Urinary bladder (tissue), 3 donors: ENCODE measurements at regions not wholly inside any gene's neighbourhood (a gene's known extent, or its start where the extent isn't known, plus 50 kb on each side); places are given as distances from the start of the nearest gene placed in this dataset.
"Not testable (repeated sequence)": the region's sequence is repeated elsewhere in the genome, so short reads cannot be mapped to it uniquely, and the experiment has no call there.

Experiments
- DNase-seq: peaks from one replicate; pipeline ENCODE4 v3.0.0-alpha.2; 2015; ENCODE audit errors: extremely low spot score
- H3K27ac ChIP-seq: one replicate; pipeline ENCODE4 v1.5.1; 2013; ENCODE audit warnings: low read depth, mild to moderate bottlenecking, moderate library complexity
- H3K36me3 ChIP-seq: one replicate; pipeline ENCODE4 v1.6.1; 2013; ENCODE audit warnings: mild to moderate bottlenecking, moderate library complexity; ENCODE audit not compliant: insufficient read depth
- H3K4me1 ChIP-seq: one replicate; pipeline ENCODE4 v1.6.1; 2013; ENCODE audit warnings: mild to moderate bottlenecking, moderate library complexity; ENCODE audit not compliant: insufficient read depth
- H3K4me3 ChIP-seq: one replicate; pipeline ENCODE4 v1.5.1; 2013; ENCODE audit warnings: low read depth, low read length
- WGBS: extraction: QIAGEN DNeasy Blood & Tissue Kit; methylation state at CpG from one replicate; pipeline ENCODE4 v1.1.7; 2013; 5-methylcytosine and 5-hydroxymethylcytosine counted together
- donor health status: healthy with polysubstance abuse.
- donor health status: healthy.

- H3K27ac ChIP-seq, H3K4me1 ChIP-seq, DNase-seq, H3K36me3 ChIP-seq, H3K4me3 ChIP-seq: not testable (repeated sequence)
- 93% methylated on average over 2 of the region's 7 CpGs for WGBS
Observed at GRCh38 chr1:143785883-143786282, 185.9 kb downstream of the FAM72C start.

- not testable (repeated sequence) for DNase-seq, H3K27ac ChIP-seq, H3K4me3 ChIP-seq, H3K4me1 ChIP-seq, H3K36me3 ChIP-seq
- WGBS, result 93% methylated on average over 4 of the region's 11 CpGs
Observed at GRCh38 chr1:143784239-143784882, 187.4 kb downstream of the FAM72C start.

- H3K4me1 ChIP-seq, DNase-seq, H3K4me3 ChIP-seq, H3K27ac ChIP-seq, H3K36me3 ChIP-seq: not testable (repeated sequence)
- WGBS, result no CpG with 5 or more reads among the region's 1 CpG
Observed at GRCh38 chr1:143778178-143778577, 193.6 kb downstream of the FAM72C start.

GRCh38 chr1:143764831-143765230 lies 207.0 kb downstream of the FAM72C start:
- H3K36me3 ChIP-seq, H3K4me1 ChIP-seq, H3K27ac ChIP-seq, H3K4me3 ChIP-seq, DNase-seq: not testable (repeated sequence)
- WGBS, result 69% methylated on average over 2 of the region's 2 CpGs

GRCh38 chr1:143760366-143760765 lies 211.4 kb downstream of the FAM72C start:
- DNase-seq, H3K4me1 ChIP-seq, H3K4me3 ChIP-seq, H3K36me3 ChIP-seq, H3K27ac ChIP-seq: not testable (repeated sequence)
- WGBS, result 56% methylated on average over 5 of the region's 7 CpGs

GRCh38 chr1:143755961-143756360 lies 215.8 kb downstream of the FAM72C start:
- not testable (repeated sequence) for H3K4me3 ChIP-seq, H3K4me1 ChIP-seq, H3K27ac ChIP-seq, DNase-seq, H3K36me3 ChIP-seq
- WGBS, result 31% methylated on average over 3 of the region's 3 CpGs

- WGBS, result 53% methylated on average over 3 of the region's 3 CpGs
- H3K27ac ChIP-seq, result no peak overlapping the region
- H3K4me3 ChIP-seq, result no peak overlapping the region
- H3K36me3 ChIP-seq, result no peaks in the 10 kb centered on the region
- H3K4me1 ChIP-seq, result no peaks in the 10 kb centered on the region
- no peak for DNase-seq
Observed at GRCh38 chr1:143748906-143749305, 222.9 kb downstream of the FAM72C start.

GRCh38 chr1:143736562-143736961 lies 235.2 kb downstream of the FAM72C start:
- WGBS, result 1% methylated on average over 14 of the region's 14 CpGs
- Histone ChIP-seq H3K4me3 (no peak overlapping the region), H3K4me1 (no peaks in the 10 kb centered on the region), H3K27ac (no peak overlapping the region), H3K36me3 (no peaks in the 10 kb centered on the region)
- DNase-seq, result no peak

GRCh38 chr1:143735764-143736461 lies 235.9 kb downstream of the FAM72C start:
- H3K4me1 ChIP-seq, result no peaks in the 10 kb centered on the region
- H3K36me3 ChIP-seq, result no peaks in the 10 kb centered on the region
- no peak for DNase-seq
- 2% methylated on average over 36 of the region's 36 CpGs for WGBS
- no peak overlapping the region for H3K27ac ChIP-seq
- no peak overlapping the region for H3K4me3 ChIP-seq

GRCh38 chr1:143734261-143734660 lies 237.5 kb downstream of the FAM72C start:
- WGBS, result 23% methylated on average over 3 of the region's 3 CpGs
- H3K36me3 ChIP-seq, H3K4me3 ChIP-seq, H3K4me1 ChIP-seq, DNase-seq, H3K27ac ChIP-seq: not testable (repeated sequence)

- 93% methylated on average over 6 of the region's 6 CpGs for WGBS
- H3K4me3 ChIP-seq, DNase-seq, H3K4me1 ChIP-seq, H3K27ac ChIP-seq, H3K36me3 ChIP-seq: not testable (repeated sequence)
Observed at GRCh38 chr1:143730890-143731289, 240.9 kb downstream of the FAM72C start.

- not testable (repeated sequence) for DNase-seq, H3K4me1 ChIP-seq
- WGBS, result under 1% methylated on average over 20 of the region's 39 CpGs
Observed at GRCh38 chr1:143729449-143730111, 242.2 kb downstream of the FAM72C start.

GRCh38 chr1:143728802-143729448 lies 242.9 kb downstream of the FAM72C start:
- not testable (repeated sequence) for H3K4me1 ChIP-seq, H3K27ac ChIP-seq, H3K36me3 ChIP-seq, DNase-seq, H3K4me3 ChIP-seq
- 3% methylated on average over 7 of the region's 31 CpGs for WGBS

More at GRCh38 chr1:143729449-143730111, 242.2 kb downstream of the FAM72C start:
- not testable (repeated sequence) for H3K27ac ChIP-seq, H3K4me3 ChIP-seq, H3K36me3 ChIP-seq
